ENCODE measurements at regions not wholly inside any gene's neighbourhood (a gene's known extent, or its start where the extent isn't known, plus 50 kb on each side); places are given as distances from the start of the nearest gene placed in this dataset.

GRCh38 chrX:110987292-110987691 lies 108.7 kb upstream of the PAK3 start:
- peak in 2 of 3 experiments; percentile 19 to 25 for TF ChIP-seq CTCF (optimal IDR thresholded peaks at IDR 0.05 in 1 of 3, IDR thresholded peaks at IDR 0.05 in 1 of 3, conservative IDR thresholded peaks at IDR 0.05 in 1 of 3; ENCODE audit: extremely low read depth in 1 of 3, insufficient read depth in 2 of 3, low read length in 3 of 3)
- TF ChIP-seq EZH2 (IDR thresholded peaks at IDR 0.05; ENCODE audit: low read length), result no peak

All from keratinocyte (primary cell).